Skeletal muscle satellite cell (primary cell): ENCODE measurements at regions not wholly inside any gene's neighbourhood (a gene's known extent, or its start where the extent isn't known, plus 50 kb on each side); places are given as distances from the start of the nearest gene placed in this dataset.

Source experiments
- H3K27me3 ChIP-seq: 2 replicates; pipeline ENCODE4 v1.7.0; 2013; ENCODE audit warnings: low read length; ENCODE audit not compliant: control insufficient read depth, insufficient read depth
- H3K36me3 ChIP-seq: 2 replicates; pipeline ENCODE4 v1.7.0; 2013; ENCODE audit warnings: mild to moderate bottlenecking, control low read depth, low read length; ENCODE audit not compliant: insufficient read depth
- H3K4me1 ChIP-seq: 2 replicates; pipeline ENCODE4 v1.7.0; 2013; ENCODE audit warnings: low read length; ENCODE audit not compliant: control insufficient read depth, insufficient read depth
- H3K4me2 ChIP-seq: 2 replicates; pipeline ENCODE4 v1.7.0; 2013; ENCODE audit warnings: mild to moderate bottlenecking, low read length
- H3K4me3 ChIP-seq: 2 replicates; pipeline ENCODE4 v1.7.0; 2013; ENCODE audit warnings: low read length
- H3K9ac ChIP-seq: 2 replicates; pipeline ENCODE4 v1.7.0; 2013; ENCODE audit warnings: mild to moderate bottlenecking, low read depth, low read length, moderate library complexity
- H3K9me3 ChIP-seq: replicated peaks from 2 replicates; pipeline ENCODE4 v1.7.0; 2013; ENCODE audit warnings: mild to moderate bottlenecking, control low read depth, low read length

GRCh38 chr9:89982016-89982415 lies 377.2 kb downstream of the GADD45G start:
- no peaks in the 10 kb centered on the region for H3K27me3 ChIP-seq
- H3K9ac ChIP-seq = no peak overlapping the region
- H3K4me2 ChIP-seq = no peak overlapping the region
- peaks cover 9% of the 10 kb centered on the region for H3K4me1 ChIP-seq
- H3K9me3 ChIP-seq = peaks cover 3% of the 10 kb centered on the region
- H3K4me3 ChIP-seq = no peak overlapping the region
- no peaks in the 10 kb centered on the region for H3K36me3 ChIP-seq

GRCh38 chr9:89983411-89983810 lies 378.6 kb downstream of the GADD45G start:
- H3K4me1 ChIP-seq = peaks cover 9% of the 10 kb centered on the region
- H3K4me3 ChIP-seq = no peak overlapping the region
- no peak overlapping the region for H3K9ac ChIP-seq

GRCh38 chr9:89984214-89984613 lies 379.4 kb downstream of the GADD45G start:
- H3K27me3 ChIP-seq = no peaks in the 10 kb centered on the region
- peaks cover 3% of the 10 kb centered on the region for H3K9me3 ChIP-seq
- no peaks in the 10 kb centered on the region for H3K36me3 ChIP-seq
- H3K4me2 ChIP-seq = no peak overlapping the region
- H3K9ac ChIP-seq = no peak overlapping the region
- peaks cover 9% of the 10 kb centered on the region for H3K4me1 ChIP-seq
- no peak overlapping the region for H3K4me3 ChIP-seq

More at GRCh38 chr9:89983411-89983810, 378.6 kb downstream of the GADD45G start:
- Histone ChIP-seq H3K9me3 (peaks cover 3% of the 10 kb centered on the region), H3K27me3 (no peaks in the 10 kb centered on the region), H3K4me2 (no peak overlapping the region), H3K36me3 (no peaks in the 10 kb centered on the region)

- Histone ChIP-seq H3K27me3 (no peaks in the 10 kb centered on the region), H3K4me1 (peaks cover 9% of the 10 kb centered on the region), H3K9ac (no peak overlapping the region), H3K4me3 (no peak overlapping the region), H3K4me2 (no peak overlapping the region), H3K36me3 (no peaks in the 10 kb centered on the region), H3K9me3 (peaks cover 3% of the 10 kb centered on the region)
Observed at GRCh38 chr9:89985068-89985467, 380.3 kb downstream of the GADD45G start.

GRCh38 chr9:89986190-89986589 lies 381.4 kb downstream of the GADD45G start:
- Histone ChIP-seq H3K9ac (no peak overlapping the region), H3K27me3 (no peaks in the 10 kb centered on the region), H3K4me2 (no peak overlapping the region), H3K4me1 (peaks cover 9% of the 10 kb centered on the region), H3K4me3 (no peak overlapping the region), H3K9me3 (peaks cover 3% of the 10 kb centered on the region), H3K36me3 (no peaks in the 10 kb centered on the region)

GRCh38 chr9:89988458-89988857 lies 383.6 kb downstream of the GADD45G start:
- H3K36me3 ChIP-seq = no peaks in the 10 kb centered on the region
- H3K9ac ChIP-seq = no peak overlapping the region
- H3K27me3 ChIP-seq = no peaks in the 10 kb centered on the region
- H3K4me1 ChIP-seq = peaks cover 9% of the 10 kb centered on the region
- no peak overlapping the region for H3K4me2 ChIP-seq
- H3K4me3 ChIP-seq = no peak overlapping the region
- H3K9me3 ChIP-seq = peaks cover 3% of the 10 kb centered on the region

- Histone ChIP-seq H3K9me3 (no peaks in the 10 kb centered on the region), H3K4me3 (no peak overlapping the region), H3K4me1 (no peaks in the 10 kb centered on the region), H3K27me3 (no peaks in the 10 kb centered on the region), H3K36me3 (no peaks in the 10 kb centered on the region), H3K4me2 (no peak overlapping the region), H3K9ac (no peak overlapping the region)
Observed at GRCh38 chr9:89991204-89991790, 386.5 kb downstream of the GADD45G start.

- Histone ChIP-seq H3K9me3 (no peaks in the 10 kb centered on the region), H3K27me3 (no peaks in the 10 kb centered on the region), H3K4me1 (no peaks in the 10 kb centered on the region), H3K4me3 (no peak overlapping the region), H3K9ac (no peak overlapping the region), H3K36me3 (no peaks in the 10 kb centered on the region), H3K4me2 (no peak overlapping the region)
Observed at GRCh38 chr9:89992326-89993198, 387.8 kb downstream of the GADD45G start.

- no peak overlapping the region for H3K9ac ChIP-seq
- H3K4me3 ChIP-seq = no peak overlapping the region
- no peaks in the 10 kb centered on the region for H3K27me3 ChIP-seq
- no peaks in the 10 kb centered on the region for H3K4me1 ChIP-seq
- no peaks in the 10 kb centered on the region for H3K36me3 ChIP-seq
- H3K4me2 ChIP-seq = no peak overlapping the region
- H3K9me3 ChIP-seq = no peaks in the 10 kb centered on the region
Observed at GRCh38 chr9:89993678-89994630, 389.1 kb downstream of the GADD45G start.

GRCh38 chr9:89994988-89995613 lies 390.3 kb downstream of the GADD45G start:
- Histone ChIP-seq H3K4me3 (no peak overlapping the region), H3K9ac (no peak overlapping the region), H3K36me3 (no peaks in the 10 kb centered on the region), H3K27me3 (no peaks in the 10 kb centered on the region), H3K9me3 (no peaks in the 10 kb centered on the region), H3K4me2 (no peak overlapping the region), H3K4me1 (peaks cover 3% of the 10 kb centered on the region)

- no peaks in the 10 kb centered on the region for H3K9me3 ChIP-seq
- no peak overlapping the region for H3K9ac ChIP-seq
- H3K27me3 ChIP-seq = no peaks in the 10 kb centered on the region
- H3K36me3 ChIP-seq = no peaks in the 10 kb centered on the region
- H3K4me3 ChIP-seq = no peak overlapping the region
- peaks cover 3% of the 10 kb centered on the region for H3K4me1 ChIP-seq
- H3K4me2 ChIP-seq = no peak overlapping the region
Observed at GRCh38 chr9:89996116-89996515, 391.3 kb downstream of the GADD45G start.
